Thyroid gland (tissue), 4 donors: ENCODE measurements at regions not wholly inside any gene's neighbourhood (a gene's known extent, or its start where the extent isn't known, plus 50 kb on each side); places are given as distances from the start of the nearest gene placed in this dataset.

Source experiments
- CTCF ChIP-seq, 6 experiments: fragments of 200-600 bp in 3 of 6; fragments of 450-650 bp in 3 of 6; sonication (generic) in 3 of 6; IDR thresholded peaks; one replicate each; pipeline ENCODE4 v1.5.1; 2016 to 2019; ENCODE audit warnings: antibody characterized with exemption in 6 of 6, mild to moderate bottlenecking in 2 of 6, inconsistent platforms in 1 of 6, moderate library complexity in 1 of 6
- POLR2A ChIP-seq, 2 donors: fragments of 450-650 bp; IDR thresholded peaks; one replicate each; pipeline ENCODE4 v1.6.1; 2017; ENCODE audit warnings: antibody characterized with exemption in 2 of 2, mild to moderate bottlenecking in 2 of 2, moderate library complexity in 1 of 2

DNA sequence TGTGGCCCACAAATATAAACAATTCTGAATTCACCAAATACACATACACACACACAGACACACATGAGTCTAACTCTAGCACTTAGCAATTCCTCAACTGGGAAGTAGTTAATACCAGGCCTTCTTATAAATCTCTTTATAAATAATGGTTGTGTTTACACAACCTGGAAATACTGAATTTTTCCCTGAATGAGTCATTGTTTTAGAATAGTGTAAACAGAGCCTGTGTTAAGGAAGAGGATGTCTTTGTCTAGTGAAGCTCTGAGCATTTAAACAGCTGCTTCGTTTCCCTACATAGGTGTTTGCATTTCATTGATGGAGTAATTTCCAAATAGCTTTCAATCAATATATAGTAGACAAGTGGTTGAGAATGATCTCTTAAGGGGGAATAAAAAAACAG, 218.8 kb downstream of the BTG1 start:
- TF ChIP-seq CTCF (IDR thresholded peaks at IDR 0.05), result no peak
- no peak for TF ChIP-seq POLR2A (IDR thresholded peaks at IDR 0.05)
